ENCODE measurements at regions not wholly inside any gene's neighbourhood (a gene's known extent, or its start where the extent isn't known, plus 50 kb on each side); places are given as distances from the start of the nearest gene placed in this dataset.
"Not testable (repeated sequence)": the region's sequence is repeated elsewhere in the genome, so short reads cannot be mapped to it uniquely, and the experiment has no call there.

GRCh38 chr3:30477149-30477921, 129.1 kb upstream of the TGFBR2 start:
- H3K36me3 ChIP-seq, result no peaks in the 10 kb centered on the region
- intact Hi-C loops (cut with DNase I), result no loop called here
- 72 to 83% methylated on average over 5 of the region's 5 CpGs for WGBS, 2 donors

GRCh38 chr3:30479737-30480136, 126.7 kb upstream of the TGFBR2 start:
- H3K4me1 ChIP-seq, result peaks cover 0 to 34% (median 27%) of the 10 kb centered on the region in 4 donors
- H3K9me3 ChIP-seq; H3K27me3 ChIP-seq; DNase-seq; intact Hi-C loops (cut with DNase I); H3K36me3 ChIP-seq; H3K4me3 ChIP-seq: not testable (repeated sequence)
- H3K27ac ChIP-seq, result peak overlapping the region in 3 of 4 donors; percentile 24 to 53 (median 44)
- 11 to 52% methylated on average over 2 of the region's 2 CpGs for WGBS, 2 donors

More at GRCh38 chr3:30477149-30477921, 129.1 kb upstream of the TGFBR2 start:
- H3K9me3 ChIP-seq, result no peaks in the 10 kb centered on the region
- no peak for DNase-seq
- H3K4me1 ChIP-seq, result peaks cover 0 to 40% (median 30%) of the 10 kb centered on the region in 4 donors
- no peak for TF ChIP-seq POLR2A (IDR thresholded peaks at IDR 0.05)
- no peak for TF ChIP-seq CTCF (IDR thresholded peaks at IDR 0.05)
- TF ChIP-seq EP300 (IDR thresholded peaks at IDR 0.05), result no peak
- no peak for TF ChIP-seq POLR2AphosphoS5 (IDR thresholded peaks at IDR 0.05)
- H3K27ac ChIP-seq, result peak overlapping the region in 1 of 4 donors; percentile 9
- no peaks in the 10 kb centered on the region for H3K27me3 ChIP-seq
- H3K4me3 ChIP-seq, result no peak overlapping the region

- intact Hi-C loops (cut with DNase I); H3K27me3 ChIP-seq; H3K4me3 ChIP-seq; H3K9me3 ChIP-seq; H3K36me3 ChIP-seq; DNase-seq: not testable (repeated sequence)
- Histone ChIP-seq H3K4me1 (peaks cover 0 to 34% (median 27%) of the 10 kb centered on the region in 4 donors), H3K27ac (peak overlapping the region in 3 of 4 donors; percentile 24 to 53 (median 44))
- 93 to 96% methylated on average over 1 of the region's 1 CpG for WGBS, 2 donors
Observed at GRCh38 chr3:30480156-30480555, 126.2 kb upstream of the TGFBR2 start.

- DNase-seq, result no peak
- intact Hi-C loops (cut with DNase I), result no loop called here
- Histone ChIP-seq H3K4me3 (no peak overlapping the region), H3K27ac (peak overlapping the region in 2 of 4 donors; percentile 44 to 53), H3K27me3 (no peaks in the 10 kb centered on the region), H3K4me1 (peaks cover 0 to 34% (median 28%) of the 10 kb centered on the region in 4 donors), H3K9me3 (no peaks in the 10 kb centered on the region), H3K36me3 (no peaks in the 10 kb centered on the region)
- no peak for TF ChIP-seq POLR2A (IDR thresholded peaks at IDR 0.05)
- no peak for TF ChIP-seq CTCF (IDR thresholded peaks at IDR 0.05)
- no peak for TF ChIP-seq EP300 (IDR thresholded peaks at IDR 0.05)
- no peak for TF ChIP-seq POLR2AphosphoS5 (IDR thresholded peaks at IDR 0.05)
Observed at GRCh38 chr3:30480587-30480986, 125.8 kb upstream of the TGFBR2 start.

GRCh38 chr3:30481241-30481640, 125.2 kb upstream of the TGFBR2 start:
- Histone ChIP-seq H3K4me1 (peaks cover 0 to 33% (median 27%) of the 10 kb centered on the region in 4 donors), H3K9me3 (no peaks in the 10 kb centered on the region), H3K36me3 (no peaks in the 10 kb centered on the region), H3K27ac (no peak overlapping the region), H3K4me3 (no peak overlapping the region), H3K27me3 (no peaks in the 10 kb centered on the region)
- DNase-seq, result no peak
- TF ChIP-seq POLR2A (IDR thresholded peaks at IDR 0.05), result no peak
- no peak for TF ChIP-seq POLR2AphosphoS5 (IDR thresholded peaks at IDR 0.05)
- TF ChIP-seq EP300 (IDR thresholded peaks at IDR 0.05), result no peak
- TF ChIP-seq CTCF (IDR thresholded peaks at IDR 0.05), result no peak
- intact Hi-C loops (cut with DNase I), result no loop called here
- 42 to 86% methylated on average over 1 of the region's 1 CpG for WGBS, 2 donors

- H3K4me3 ChIP-seq; DNase-seq; H3K27ac ChIP-seq; H3K9me3 ChIP-seq; H3K27me3 ChIP-seq; H3K36me3 ChIP-seq; intact Hi-C loops (cut with DNase I): not testable (repeated sequence)
- H3K4me1 ChIP-seq, result peaks cover 0 to 32% (median 22%) of the 10 kb centered on the region in 4 donors
- WGBS, 2 donors, result 94 to 95% methylated on average over 3 of the region's 3 CpGs
Observed at GRCh38 chr3:30484229-30484628, 122.2 kb upstream of the TGFBR2 start.

Measured in sigmoid colon (tissue), 6 donors.